GM06990 (cell line): ENCODE measurements at regions not wholly inside any gene's neighbourhood (a gene's known extent, or its start where the extent isn't known, plus 50 kb on each side); places are given as distances from the start of the nearest gene placed in this dataset.

Source experiments
- DNase-seq: peaks from one replicate; pipeline ENCODE4 v3.0.0-alpha.2; 2011; ENCODE audit not compliant: insufficient read length; ENCODE audit errors: extremely low read depth
- H3K27me3 ChIP-seq: replicated peaks from 2 replicates; pipeline ENCODE4 v1.6.0; 2011; ENCODE audit warnings: low read length; ENCODE audit not compliant: control insufficient read depth, insufficient read depth
- H3K36me3 ChIP-seq: 2 replicates; pipeline ENCODE4 v1.5.1; 2011; ENCODE audit warnings: low read length; ENCODE audit not compliant: control insufficient read depth, insufficient read depth
- H3K4me3 ChIP-seq: replicated peaks from 2 replicates; pipeline ENCODE4 v1.5.1; 2011; ENCODE audit warnings: low read depth, mild to moderate bottlenecking, control low read depth, low read length
- CTCF ChIP-seq: IDR thresholded peaks from 2 replicates; pipeline ENCODE4 v1.5.1; 2011; ENCODE audit warnings: low read length, control low read depth, mild to moderate bottlenecking, inconsistent platforms; ENCODE audit not compliant: insufficient read depth, poor library complexity, severe bottlenecking

GRCh38 chr3:18282507-18282906 lies 142.6 kb downstream of the SATB1 start:
- Histone ChIP-seq H3K4me3 (no peak overlapping the region), H3K27me3 (no peaks in the 10 kb centered on the region), H3K36me3 (no peaks in the 10 kb centered on the region)
- DNase-seq = no peak
- TF ChIP-seq CTCF = no peak

- no peak for DNase-seq
- Histone ChIP-seq H3K27me3 (no peaks in the 10 kb centered on the region), H3K4me3 (no peak overlapping the region), H3K36me3 (no peaks in the 10 kb centered on the region)
- TF ChIP-seq CTCF = no peak
These were observed 145.9 kb downstream of the SATB1 start for GRCh38 chr3:18279226-18279737.

DNA sequence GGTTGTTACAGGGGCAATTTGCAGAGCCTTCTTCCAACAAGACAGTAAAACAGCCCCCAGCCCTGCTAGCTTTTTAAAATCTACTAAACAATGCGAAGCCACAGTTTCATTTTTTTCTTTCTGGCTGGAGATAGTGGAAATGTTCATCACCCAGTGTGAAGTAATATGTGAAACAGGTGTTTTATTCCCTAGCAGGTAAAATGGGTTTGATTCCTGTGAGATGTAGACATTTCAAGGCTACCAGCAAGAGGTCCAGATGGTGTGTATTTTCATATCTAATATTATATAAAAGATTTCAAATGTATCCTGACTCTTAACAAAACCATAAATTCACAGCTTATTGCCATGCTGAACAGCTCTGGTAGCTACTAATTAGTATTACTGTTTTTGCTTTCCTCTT lies 160.3 kb downstream of the SATB1 start:
- TF ChIP-seq CTCF = no peak
- H3K27me3 ChIP-seq = no peaks in the 10 kb centered on the region
- no peaks in the 10 kb centered on the region for H3K36me3 ChIP-seq
- no peak overlapping the region for H3K4me3 ChIP-seq
- DNase-seq = no peak

GRCh38 chr3:18264361-18264760 lies 160.8 kb downstream of the SATB1 start:
- DNase-seq = no peak
- H3K4me3 ChIP-seq = no peak overlapping the region
- no peak for TF ChIP-seq CTCF
- H3K27me3 ChIP-seq = no peaks in the 10 kb centered on the region
- H3K36me3 ChIP-seq = no peaks in the 10 kb centered on the region

DNA sequence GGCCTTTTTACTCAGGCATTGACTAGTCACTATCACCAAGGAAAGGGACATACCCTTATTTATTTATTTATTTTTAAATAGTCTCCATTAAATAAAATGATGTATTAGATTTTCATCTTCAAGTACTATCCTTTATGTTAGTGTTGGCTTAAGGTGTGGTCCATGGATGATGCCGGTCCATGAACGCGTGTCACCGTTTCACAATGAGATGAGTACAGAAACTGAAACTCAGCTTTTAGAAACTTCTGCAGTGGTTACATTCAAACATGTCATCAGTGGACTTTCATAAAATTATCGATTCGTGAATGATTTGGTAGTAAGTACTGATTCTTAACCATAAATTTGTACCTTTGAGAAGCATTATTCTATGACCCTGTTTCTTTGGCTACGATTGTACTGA lies 166.6 kb downstream of the SATB1 start:
- DNase-seq = no peak
- Histone ChIP-seq H3K36me3 (no peaks in the 10 kb centered on the region), H3K27me3 (no peaks in the 10 kb centered on the region), H3K4me3 (no peak overlapping the region)
- no peak for TF ChIP-seq CTCF

GRCh38 chr3:18252578-18252977 lies 172.6 kb downstream of the SATB1 start:
- Histone ChIP-seq H3K27me3 (no peaks in the 10 kb centered on the region), H3K36me3 (no peaks in the 10 kb centered on the region), H3K4me3 (no peak overlapping the region)
- TF ChIP-seq CTCF = no peak
- no peak for DNase-seq
